ENCODE measurements at regions not wholly inside any gene's neighbourhood (a gene's known extent, or its start where the extent isn't known, plus 50 kb on each side); places are given as distances from the start of the nearest gene placed in this dataset.

GRCh38 chr9:78765861-78766260 lies 468.9 kb downstream of the PSAT1 start:
- peaks cover 8% of the 10 kb centered on the region for H3K4me1 ChIP-seq (ENCODE audit: insufficient read depth, low read length, poor library complexity, severe bottlenecking)
- no peak overlapping the region for H3K4me3 ChIP-seq (ENCODE audit: low read length, poor library complexity, severe bottlenecking)
- H3K9ac ChIP-seq (ENCODE audit: low read depth, low read length, poor library complexity, severe bottlenecking) = no peak overlapping the region
- no peak overlapping the region for H2AFZ ChIP-seq (ENCODE audit: low read length)
- no peak overlapping the region for H3K4me2 ChIP-seq (ENCODE audit: low read depth, low read length, poor library complexity, severe bottlenecking)
- TF ChIP-seq CTCF (conservative IDR thresholded peaks at IDR 0.05; ENCODE audit: low read length) = no peak
- no peak for TF ChIP-seq EZH2phosphoT487 (IDR thresholded peaks at IDR 0.05; ENCODE audit: borderline replicate concordance)
- no peaks in the 10 kb centered on the region for H3K9me2 ChIP-seq (replicated peaks; ENCODE audit: low read depth, low read length)
- no peaks in the 10 kb centered on the region for H3K36me3 ChIP-seq (ENCODE audit: insufficient read depth, low read length)
- H3K79me2 ChIP-seq (ENCODE audit: insufficient read depth, low read length) = no peaks in the 10 kb centered on the region
- H3K27me3 ChIP-seq (ENCODE audit: insufficient read depth, low read length, poor library complexity, severe bottlenecking) = no peaks in the 10 kb centered on the region
- H3K9me3 ChIP-seq (ENCODE audit: insufficient read depth, low read depth, low read length) = no peaks in the 10 kb centered on the region
- H4K20me1 ChIP-seq (ENCODE audit: insufficient read depth, low read length, poor library complexity, severe bottlenecking) = no peaks in the 10 kb centered on the region
- H3F3A ChIP-seq (ENCODE audit: low read depth) = no peaks in the 10 kb centered on the region

GRCh38 chr9:78767490-78767889 lies 470.6 kb downstream of the PSAT1 start:
- Histone ChIP-seq H3K79me2 (ENCODE audit: insufficient read depth, low read length) (no peaks in the 10 kb centered on the region), H3K27me3 (ENCODE audit: insufficient read depth, low read length, poor library complexity, severe bottlenecking) (no peaks in the 10 kb centered on the region), H3K36me3 (ENCODE audit: insufficient read depth, low read length) (no peaks in the 10 kb centered on the region), H3K9me3 (ENCODE audit: insufficient read depth, low read depth, low read length) (no peaks in the 10 kb centered on the region), H3K9ac (ENCODE audit: low read depth, low read length, poor library complexity, severe bottlenecking) (no peak overlapping the region), H3K4me3 (ENCODE audit: low read length, poor library complexity, severe bottlenecking) (no peak overlapping the region), H3F3A (ENCODE audit: low read depth) (no peaks in the 10 kb centered on the region), H3K9me2 (replicated peaks; ENCODE audit: low read depth, low read length) (no peaks in the 10 kb centered on the region), H4K20me1 (ENCODE audit: insufficient read depth, low read length, poor library complexity, severe bottlenecking) (no peaks in the 10 kb centered on the region), H3K4me2 (ENCODE audit: low read depth, low read length, poor library complexity, severe bottlenecking) (no peak overlapping the region), H2AFZ (ENCODE audit: low read length) (no peak overlapping the region), H3K4me1 (ENCODE audit: insufficient read depth, low read length, poor library complexity, severe bottlenecking) (peaks cover 8% of the 10 kb centered on the region)
- TF ChIP-seq EZH2phosphoT487 (IDR thresholded peaks at IDR 0.05; ENCODE audit: borderline replicate concordance) = no peak
- TF ChIP-seq CTCF (conservative IDR thresholded peaks at IDR 0.05; ENCODE audit: low read length) = no peak

- Histone ChIP-seq H2AFZ (ENCODE audit: low read length) (no peak overlapping the region), H3K4me2 (ENCODE audit: low read depth, low read length, poor library complexity, severe bottlenecking) (no peak overlapping the region), H3K27me3 (ENCODE audit: insufficient read depth, low read length, poor library complexity, severe bottlenecking) (no peaks in the 10 kb centered on the region), H3K4me3 (ENCODE audit: low read length, poor library complexity, severe bottlenecking) (no peak overlapping the region), H3K4me1 (ENCODE audit: insufficient read depth, low read length, poor library complexity, severe bottlenecking) (peaks cover 8% of the 10 kb centered on the region), H4K20me1 (ENCODE audit: insufficient read depth, low read length, poor library complexity, severe bottlenecking) (no peaks in the 10 kb centered on the region), H3K9me2 (replicated peaks; ENCODE audit: low read depth, low read length) (no peaks in the 10 kb centered on the region), H3K79me2 (ENCODE audit: insufficient read depth, low read length) (no peaks in the 10 kb centered on the region), H3K9me3 (ENCODE audit: insufficient read depth, low read depth, low read length) (no peaks in the 10 kb centered on the region), H3F3A (ENCODE audit: low read depth) (no peaks in the 10 kb centered on the region), H3K36me3 (ENCODE audit: insufficient read depth, low read length) (no peaks in the 10 kb centered on the region), H3K9ac (ENCODE audit: low read depth, low read length, poor library complexity, severe bottlenecking) (no peak overlapping the region)
- TF ChIP-seq CTCF (conservative IDR thresholded peaks at IDR 0.05; ENCODE audit: low read length) (no peak), EZH2phosphoT487 (IDR thresholded peaks at IDR 0.05; ENCODE audit: borderline replicate concordance) (no peak)
Measured at GRCh38 chr9:78769690-78770089, 472.8 kb downstream of the PSAT1 start.
